ENCODE measurements at regions not wholly inside any gene's neighbourhood (a gene's known extent, or its start where the extent isn't known, plus 50 kb on each side); places are given as distances from the start of the nearest gene placed in this dataset.

DNA sequence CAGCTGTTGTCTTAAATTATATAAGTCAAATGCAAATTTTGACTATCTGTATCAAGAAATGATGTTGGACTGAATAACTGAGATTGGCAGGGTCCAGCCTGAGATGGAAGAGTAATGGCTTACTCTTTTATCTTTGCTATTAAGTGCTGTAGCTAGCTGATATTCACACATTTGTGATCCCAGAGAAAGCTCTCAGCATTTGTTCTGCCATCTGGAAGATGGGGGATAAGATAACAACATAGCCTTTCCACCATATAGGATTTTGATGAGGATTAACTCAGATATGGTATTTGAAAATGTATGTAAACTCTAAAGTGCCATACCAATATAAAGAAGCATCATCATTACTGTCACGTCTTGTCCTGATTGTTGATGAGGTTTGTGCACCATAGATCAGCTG is 1063.2 kb upstream of the TENM4 start (continued):
- TF ChIP-seq MEF2A (IDR thresholded peaks at IDR 0.05; ENCODE audit: insufficient read depth, low read depth, low read length) = no peak

DNA sequence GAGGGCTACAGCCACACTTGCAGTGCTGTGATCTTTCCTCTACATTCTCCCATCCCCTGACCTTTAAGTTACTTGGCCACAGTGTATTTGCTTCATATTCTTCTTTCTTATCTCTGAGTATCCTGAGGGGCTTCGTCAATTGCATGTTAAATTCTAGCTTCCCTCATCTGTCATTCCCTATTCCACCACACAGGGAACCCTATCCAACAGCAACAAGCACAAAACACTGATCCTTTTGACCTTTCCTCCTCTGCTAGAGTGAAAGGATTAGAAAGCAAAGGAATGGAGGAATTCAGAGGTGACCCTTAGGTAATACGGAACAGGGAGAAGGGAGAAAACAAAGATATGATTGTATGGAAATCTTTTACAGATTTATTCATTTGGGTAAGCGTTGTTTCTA is 1061.7 kb upstream of the TENM4 start:
- Histone ChIP-seq H3K9ac (ENCODE audit: control insufficient read depth, insufficient read depth, low read length) (no peak overlapping the region), H3K4me3 (no peak overlapping the region), H3K4me2 (ENCODE audit: control insufficient read depth, insufficient read depth) (no peak overlapping the region), H3K79me2 (ENCODE audit: control insufficient read depth, insufficient read depth, low read length) (no peaks in the 10 kb centered on the region), H2AFZ (ENCODE audit: control insufficient read depth, low read depth, low read length) (no peak overlapping the region), H3K9me3 (replicated peaks; ENCODE audit: control insufficient read depth, insufficient read depth, low read length) (no peaks in the 10 kb centered on the region), H3K4me1 (ENCODE audit: control insufficient read depth, insufficient read depth, low read length) (no peaks in the 10 kb centered on the region), H3K27me3 (replicated peaks in 1 of 2; ENCODE audit: control insufficient read depth in 2 of 2, insufficient read depth in 2 of 2, low read length in 1 of 2) (no peaks in the 10 kb centered on the region), H3K36me3 (ENCODE audit: control insufficient read depth in 2 of 2, insufficient read depth in 2 of 2, low read length in 1 of 2) (no peaks in the 10 kb centered on the region), H4K20me1 (ENCODE audit: control insufficient read depth, insufficient read depth) (no peaks in the 10 kb centered on the region), H3K27ac (ENCODE audit: control insufficient read depth, insufficient read depth) (no peak overlapping the region)
- DNase-seq (ENCODE audit: low read depth, low spot score) (no peak), ATAC-seq (no peak), FAIRE-seq (no peak)
- no TSS peak for BruUV-seq (replicated peaks)
- in situ Hi-C loops (cut with MboI) = no loop called here
- intact Hi-C loops (cut with micrococcal nuclease; ENCODE audit: unreplicated experiment) = no loop called here
- WGBS (ENCODE audit: insufficient coverage, insufficient replicate concordance, low lambda C conversion rate, missing lambda C conversion rate) = 2% methylated on average over 3 of the region's 3 CpGs
- ChIA-PET POLR2A (no interaction called here), RAD21 (ENCODE audit: unreplicated experiment) (no interaction called here), SMC1A (ENCODE audit: uncharacterized antibody, unreplicated experiment) (no interaction called here), CTCF (interaction anchor here (0.6 kb wide), 1 partner anchor 135 kb away, joined by 3 read pairs; no protein-coding TSS in a partner anchor)
- TF ChIP-seq, protein P1, sequence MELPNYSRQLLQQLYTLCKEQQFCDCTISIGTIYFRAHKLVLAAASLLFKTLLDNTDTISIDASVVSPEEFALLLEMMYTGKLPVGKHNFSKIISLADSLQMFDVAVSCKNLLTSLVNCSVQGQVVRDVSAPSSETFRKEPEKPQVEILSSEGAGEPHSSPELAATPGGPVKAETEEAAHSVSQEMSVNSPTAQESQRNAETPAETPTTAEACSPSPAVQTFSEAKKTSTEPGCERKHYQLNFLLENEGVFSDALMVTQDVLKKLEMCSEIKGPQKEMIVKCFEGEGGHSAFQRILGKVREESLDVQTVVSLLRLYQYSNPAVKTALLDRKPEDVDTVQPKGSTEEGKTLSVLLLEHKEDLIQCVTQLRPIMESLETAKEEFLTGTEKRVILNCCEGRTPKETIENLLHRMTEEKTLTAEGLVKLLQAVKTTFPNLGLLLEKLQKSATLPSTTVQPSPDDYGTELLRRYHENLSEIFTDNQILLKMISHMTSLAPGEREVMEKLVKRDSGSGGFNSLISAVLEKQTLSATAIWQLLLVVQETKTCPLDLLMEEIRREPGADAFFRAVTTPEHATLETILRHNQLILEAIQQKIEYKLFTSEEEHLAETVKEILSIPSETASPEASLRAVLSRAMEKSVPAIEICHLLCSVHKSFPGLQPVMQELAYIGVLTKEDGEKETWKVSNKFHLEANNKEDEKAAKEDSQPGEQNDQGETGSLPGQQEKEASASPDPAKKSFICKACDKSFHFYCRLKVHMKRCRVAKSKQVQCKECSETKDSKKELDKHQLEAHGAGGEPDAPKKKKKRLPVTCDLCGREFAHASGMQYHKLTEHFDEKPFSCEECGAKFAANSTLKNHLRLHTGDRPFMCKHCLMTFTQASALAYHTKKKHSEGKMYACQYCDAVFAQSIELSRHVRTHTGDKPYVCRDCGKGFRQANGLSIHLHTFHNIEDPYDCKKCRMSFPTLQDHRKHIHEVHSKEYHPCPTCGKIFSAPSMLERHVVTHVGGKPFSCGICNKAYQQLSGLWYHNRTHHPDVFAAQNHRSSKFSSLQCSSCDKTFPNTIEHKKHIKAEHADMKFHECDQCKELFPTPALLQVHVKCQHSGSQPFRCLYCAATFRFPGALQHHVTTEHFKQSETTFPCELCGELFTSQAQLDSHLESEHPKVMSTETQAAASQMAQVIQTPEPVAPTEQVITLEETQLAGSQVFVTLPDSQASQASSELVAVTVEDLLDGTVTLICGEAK (IDR thresholded peaks at IDR 0.05; ENCODE audit: borderline replicate concordance) = no peak
- no peak for TF ChIP-seq ASH2L (IDR thresholded peaks at IDR 0.05; ENCODE audit: borderline replicate concordance, low read depth)
- TF ChIP-seq, protein P2, sequence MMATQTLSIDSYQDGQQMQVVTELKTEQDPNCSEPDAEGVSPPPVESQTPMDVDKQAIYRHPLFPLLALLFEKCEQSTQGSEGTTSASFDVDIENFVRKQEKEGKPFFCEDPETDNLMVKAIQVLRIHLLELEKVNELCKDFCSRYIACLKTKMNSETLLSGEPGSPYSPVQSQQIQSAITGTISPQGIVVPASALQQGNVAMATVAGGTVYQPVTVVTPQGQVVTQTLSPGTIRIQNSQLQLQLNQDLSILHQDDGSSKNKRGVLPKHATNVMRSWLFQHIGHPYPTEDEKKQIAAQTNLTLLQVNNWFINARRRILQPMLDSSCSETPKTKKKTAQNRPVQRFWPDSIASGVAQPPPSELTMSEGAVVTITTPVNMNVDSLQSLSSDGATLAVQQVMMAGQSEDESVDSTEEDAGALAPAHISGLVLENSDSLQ (IDR thresholded peaks at IDR 0.05) = no peak
- TF ChIP-seq, protein P3, sequence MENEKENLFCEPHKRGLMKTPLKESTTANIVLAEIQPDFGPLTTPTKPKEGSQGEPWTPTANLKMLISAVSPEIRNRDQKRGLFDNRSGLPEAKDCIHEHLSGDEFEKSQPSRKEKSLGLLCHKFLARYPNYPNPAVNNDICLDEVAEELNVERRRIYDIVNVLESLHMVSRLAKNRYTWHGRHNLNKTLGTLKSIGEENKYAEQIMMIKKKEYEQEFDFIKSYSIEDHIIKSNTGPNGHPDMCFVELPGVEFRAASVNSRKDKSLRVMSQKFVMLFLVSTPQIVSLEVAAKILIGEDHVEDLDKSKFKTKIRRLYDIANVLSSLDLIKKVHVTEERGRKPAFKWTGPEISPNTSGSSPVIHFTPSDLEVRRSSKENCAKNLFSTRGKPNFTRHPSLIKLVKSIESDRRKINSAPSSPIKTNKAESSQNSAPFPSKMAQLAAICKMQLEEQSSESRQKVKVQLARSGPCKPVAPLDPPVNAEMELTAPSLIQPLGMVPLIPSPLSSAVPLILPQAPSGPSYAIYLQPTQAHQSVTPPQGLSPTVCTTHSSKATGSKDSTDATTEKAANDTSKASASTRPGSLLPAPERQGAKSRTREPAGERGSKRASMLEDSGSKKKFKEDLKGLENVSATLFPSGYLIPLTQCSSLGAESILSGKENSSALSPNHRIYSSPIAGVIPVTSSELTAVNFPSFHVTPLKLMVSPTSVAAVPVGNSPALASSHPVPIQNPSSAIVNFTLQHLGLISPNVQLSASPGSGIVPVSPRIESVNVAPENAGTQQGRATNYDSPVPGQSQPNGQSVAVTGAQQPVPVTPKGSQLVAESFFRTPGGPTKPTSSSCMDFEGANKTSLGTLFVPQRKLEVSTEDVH (IDR thresholded peaks at IDR 0.05; ENCODE audit: low read depth, partially characterized antibody) = no peak
- no peak for TF ChIP-seq TARDBP (IDR thresholded peaks at IDR 0.05; ENCODE audit: borderline replicate concordance)
- TF ChIP-seq SREBF2 (IDR thresholded peaks at IDR 0.05; ENCODE audit: low read length) = no peak
- no peak for TF ChIP-seq NR2C1 (IDR thresholded peaks at IDR 0.05)
- TF ChIP-seq CHD2 (IDR thresholded peaks at IDR 0.05; ENCODE audit: borderline replicate concordance, low read depth, low read length) = no peak
- TF ChIP-seq POLR2AphosphoS2 (IDR thresholded peaks at IDR 0.05; ENCODE audit: low read depth, low read length) = no peak
- TF ChIP-seq RAD51 (IDR thresholded peaks at IDR 0.05) = no peak
- no peak for TF ChIP-seq WRNIP1 (IDR thresholded peaks at IDR 0.05; ENCODE audit: borderline replicate concordance, low read depth, low read length)
- no peak for TF ChIP-seq NR2C2 (IDR thresholded peaks at IDR 0.05; ENCODE audit: borderline replicate concordance, control insufficient read depth, insufficient read length, low read depth)
- TF ChIP-seq HDAC6 (IDR thresholded peaks at IDR 0.05; ENCODE audit: unreplicated experiment) = no peak
- TF ChIP-seq MYC (IDR thresholded peaks at IDR 0.05; ENCODE audit: insufficient read depth, insufficient read length, insufficient replicate concordance, low read length, severe bottlenecking) = no peak
